ENCODE measurements at regions not wholly inside any gene's neighbourhood (a gene's known extent, or its start where the extent isn't known, plus 50 kb on each side); places are given as distances from the start of the nearest gene placed in this dataset.

DNA sequence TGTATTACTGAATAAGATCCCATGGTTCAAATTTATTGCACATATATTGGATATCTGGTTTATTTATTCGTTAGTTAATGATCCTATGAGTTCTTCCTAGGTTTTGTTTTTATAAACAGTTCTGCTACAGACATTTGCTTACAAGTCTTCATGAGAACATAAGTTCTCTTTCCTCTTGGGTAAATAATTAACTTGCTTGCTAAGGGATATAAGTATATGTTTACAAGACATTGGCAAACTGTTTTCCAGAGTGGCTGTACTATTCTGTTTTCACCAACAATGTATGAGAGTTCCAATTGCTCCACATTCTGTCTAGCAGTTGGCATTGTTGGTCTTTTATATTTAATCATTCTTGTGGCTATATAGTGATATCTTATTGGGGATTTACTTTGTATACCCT, 341.8 kb upstream of the GBE1 start:
- TF ChIP-seq TAF1 (IDR thresholded peaks at IDR 0.05; ENCODE audit: borderline replicate concordance, insufficient read depth, low read length) = no peak
- TF ChIP-seq, protein P1, sequence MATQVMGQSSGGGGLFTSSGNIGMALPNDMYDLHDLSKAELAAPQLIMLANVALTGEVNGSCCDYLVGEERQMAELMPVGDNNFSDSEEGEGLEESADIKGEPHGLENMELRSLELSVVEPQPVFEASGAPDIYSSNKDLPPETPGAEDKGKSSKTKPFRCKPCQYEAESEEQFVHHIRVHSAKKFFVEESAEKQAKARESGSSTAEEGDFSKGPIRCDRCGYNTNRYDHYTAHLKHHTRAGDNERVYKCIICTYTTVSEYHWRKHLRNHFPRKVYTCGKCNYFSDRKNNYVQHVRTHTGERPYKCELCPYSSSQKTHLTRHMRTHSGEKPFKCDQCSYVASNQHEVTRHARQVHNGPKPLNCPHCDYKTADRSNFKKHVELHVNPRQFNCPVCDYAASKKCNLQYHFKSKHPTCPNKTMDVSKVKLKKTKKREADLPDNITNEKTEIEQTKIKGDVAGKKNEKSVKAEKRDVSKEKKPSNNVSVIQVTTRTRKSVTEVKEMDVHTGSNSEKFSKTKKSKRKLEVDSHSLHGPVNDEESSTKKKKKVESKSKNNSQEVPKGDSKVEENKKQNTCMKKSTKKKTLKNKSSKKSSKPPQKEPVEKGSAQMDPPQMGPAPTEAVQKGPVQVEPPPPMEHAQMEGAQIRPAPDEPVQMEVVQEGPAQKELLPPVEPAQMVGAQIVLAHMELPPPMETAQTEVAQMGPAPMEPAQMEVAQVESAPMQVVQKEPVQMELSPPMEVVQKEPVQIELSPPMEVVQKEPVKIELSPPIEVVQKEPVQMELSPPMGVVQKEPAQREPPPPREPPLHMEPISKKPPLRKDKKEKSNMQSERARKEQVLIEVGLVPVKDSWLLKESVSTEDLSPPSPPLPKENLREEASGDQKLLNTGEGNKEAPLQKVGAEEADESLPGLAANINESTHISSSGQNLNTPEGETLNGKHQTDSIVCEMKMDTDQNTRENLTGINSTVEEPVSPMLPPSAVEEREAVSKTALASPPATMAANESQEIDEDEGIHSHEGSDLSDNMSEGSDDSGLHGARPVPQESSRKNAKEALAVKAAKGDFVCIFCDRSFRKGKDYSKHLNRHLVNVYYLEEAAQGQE (IDR thresholded peaks at IDR 0.05; ENCODE audit: insufficient read depth in 1 of 2, low read depth in 2 of 2, low read length in 2 of 2) = no peak
- TF ChIP-seq POLR2AphosphoS5 (IDR thresholded peaks at IDR 0.05; ENCODE audit: low read depth, low read length) = no peak
- no peak for TF ChIP-seq SIN3A (IDR thresholded peaks at IDR 0.05; ENCODE audit: borderline replicate concordance, insufficient read depth, low read length)
- no peak for TF ChIP-seq FOXP2 (optimal IDR thresholded peaks at IDR 0.05; ENCODE audit: borderline replicate concordance, extremely low read depth, extremely low read length, insufficient read depth)
